Stomach (tissue), 4 donors: ENCODE measurements at regions not wholly inside any gene's neighbourhood (a gene's known extent, or its start where the extent isn't known, plus 50 kb on each side); places are given as distances from the start of the nearest gene placed in this dataset.

Experiments used
- EP300 ChIP-seq: sonication (generic); formaldehyde crosslinking; IDR thresholded peaks from one replicate; pipeline ENCODE4 v1.6.1; 2017; ENCODE audit warnings: antibody characterized with exemption
- POLR2A ChIP-seq, 4 donors: fragments of 450-650 bp; IDR thresholded peaks; one replicate each; pipeline ENCODE4 v1.6.1; 2016; ENCODE audit warnings: antibody characterized with exemption in 4 of 4, control low read depth in 2 of 4, mild to moderate bottlenecking in 1 of 4, moderate library complexity in 1 of 4
- POLR2AphosphoS5 ChIP-seq, 3 donors: sonication (generic); formaldehyde crosslinking; IDR thresholded peaks; one replicate each; pipeline ENCODE4 v1.6.1; 2016; ENCODE audit warnings: antibody characterized with exemption in 3 of 3
- TF ChIP-seq, protein P1 (sequence below), 7 experiments: fragments of 450-650 bp in 4 of 7; fragments of 200-600 bp in 3 of 7; sonication (generic) in 3 of 7; IDR thresholded peaks; one replicate each; pipeline ENCODE4 v1.5.1; 2016 to 2019; ENCODE audit warnings: antibody characterized with exemption in 7 of 7, control low read depth in 2 of 7, mild to moderate bottlenecking in 1 of 7

DNA sequence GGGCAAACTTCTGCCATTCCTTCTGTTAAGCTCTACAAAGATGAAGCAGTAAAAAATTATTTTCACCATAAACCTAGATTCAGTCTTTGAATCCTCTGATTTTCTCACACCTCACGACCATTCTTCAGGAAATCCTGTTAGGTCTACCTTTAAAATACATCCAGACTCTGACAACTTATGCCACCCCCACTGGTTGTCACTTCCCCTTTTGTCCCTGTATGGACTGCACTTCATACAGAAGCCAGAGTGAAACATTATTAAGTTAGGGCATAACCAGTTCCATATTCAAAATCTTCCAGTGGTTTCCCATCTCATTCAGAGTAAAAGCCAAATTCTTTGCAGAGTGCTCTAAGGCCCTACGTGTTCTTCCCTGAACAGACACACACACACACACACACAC, 499.8 kb downstream of the RASEF start:
- TF ChIP-seq, protein P1, sequence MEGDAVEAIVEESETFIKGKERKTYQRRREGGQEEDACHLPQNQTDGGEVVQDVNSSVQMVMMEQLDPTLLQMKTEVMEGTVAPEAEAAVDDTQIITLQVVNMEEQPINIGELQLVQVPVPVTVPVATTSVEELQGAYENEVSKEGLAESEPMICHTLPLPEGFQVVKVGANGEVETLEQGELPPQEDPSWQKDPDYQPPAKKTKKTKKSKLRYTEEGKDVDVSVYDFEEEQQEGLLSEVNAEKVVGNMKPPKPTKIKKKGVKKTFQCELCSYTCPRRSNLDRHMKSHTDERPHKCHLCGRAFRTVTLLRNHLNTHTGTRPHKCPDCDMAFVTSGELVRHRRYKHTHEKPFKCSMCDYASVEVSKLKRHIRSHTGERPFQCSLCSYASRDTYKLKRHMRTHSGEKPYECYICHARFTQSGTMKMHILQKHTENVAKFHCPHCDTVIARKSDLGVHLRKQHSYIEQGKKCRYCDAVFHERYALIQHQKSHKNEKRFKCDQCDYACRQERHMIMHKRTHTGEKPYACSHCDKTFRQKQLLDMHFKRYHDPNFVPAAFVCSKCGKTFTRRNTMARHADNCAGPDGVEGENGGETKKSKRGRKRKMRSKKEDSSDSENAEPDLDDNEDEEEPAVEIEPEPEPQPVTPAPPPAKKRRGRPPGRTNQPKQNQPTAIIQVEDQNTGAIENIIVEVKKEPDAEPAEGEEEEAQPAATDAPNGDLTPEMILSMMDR (IDR thresholded peaks at IDR 0.05): no peak
- TF ChIP-seq POLR2AphosphoS5 (IDR thresholded peaks at IDR 0.05) (no peak), EP300 (no peak), POLR2A (IDR thresholded peaks at IDR 0.05) (no peak)
